ENCODE measurements at regions not wholly inside any gene's neighbourhood (a gene's known extent, or its start where the extent isn't known, plus 50 kb on each side); places are given as distances from the start of the nearest gene placed in this dataset.

DNA sequence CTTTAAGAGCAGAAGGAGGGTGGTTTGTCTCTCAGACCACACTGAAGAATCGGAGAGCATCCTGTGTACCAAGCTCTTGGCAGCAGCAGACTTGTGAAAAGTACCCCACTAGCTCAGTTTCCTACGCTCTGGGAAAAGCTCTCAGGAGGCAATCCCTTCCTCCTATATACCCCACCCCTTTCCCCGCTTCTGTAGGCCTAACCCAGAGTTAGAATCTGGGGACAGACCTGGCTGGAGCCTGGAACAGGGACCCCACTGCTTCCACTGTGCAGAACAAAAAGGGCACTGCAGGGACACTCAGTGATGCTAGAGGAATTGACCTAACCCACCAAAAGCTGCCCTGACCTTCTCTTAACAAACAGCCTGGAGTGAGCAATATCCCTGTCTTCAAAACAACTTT is 70.0 kb upstream of the CCDC39 start:
- TF ChIP-seq, protein P1, sequence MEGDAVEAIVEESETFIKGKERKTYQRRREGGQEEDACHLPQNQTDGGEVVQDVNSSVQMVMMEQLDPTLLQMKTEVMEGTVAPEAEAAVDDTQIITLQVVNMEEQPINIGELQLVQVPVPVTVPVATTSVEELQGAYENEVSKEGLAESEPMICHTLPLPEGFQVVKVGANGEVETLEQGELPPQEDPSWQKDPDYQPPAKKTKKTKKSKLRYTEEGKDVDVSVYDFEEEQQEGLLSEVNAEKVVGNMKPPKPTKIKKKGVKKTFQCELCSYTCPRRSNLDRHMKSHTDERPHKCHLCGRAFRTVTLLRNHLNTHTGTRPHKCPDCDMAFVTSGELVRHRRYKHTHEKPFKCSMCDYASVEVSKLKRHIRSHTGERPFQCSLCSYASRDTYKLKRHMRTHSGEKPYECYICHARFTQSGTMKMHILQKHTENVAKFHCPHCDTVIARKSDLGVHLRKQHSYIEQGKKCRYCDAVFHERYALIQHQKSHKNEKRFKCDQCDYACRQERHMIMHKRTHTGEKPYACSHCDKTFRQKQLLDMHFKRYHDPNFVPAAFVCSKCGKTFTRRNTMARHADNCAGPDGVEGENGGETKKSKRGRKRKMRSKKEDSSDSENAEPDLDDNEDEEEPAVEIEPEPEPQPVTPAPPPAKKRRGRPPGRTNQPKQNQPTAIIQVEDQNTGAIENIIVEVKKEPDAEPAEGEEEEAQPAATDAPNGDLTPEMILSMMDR (conservative IDR thresholded peaks at IDR 0.05), result no peak
- TF ChIP-seq EZH2 (IDR thresholded peaks at IDR 0.05; ENCODE audit: low read depth), result no peak

Data from PC-9 (cell line).